ENCODE measurements at regions not wholly inside any gene's neighbourhood (a gene's known extent, or its start where the extent isn't known, plus 50 kb on each side); places are given as distances from the start of the nearest gene placed in this dataset.
"Not testable (repeated sequence)": the region's sequence is repeated elsewhere in the genome, so short reads cannot be mapped to it uniquely, and the experiment has no call there.

- no peaks in the 10 kb centered on the region for H3K9me3 ChIP-seq (ENCODE audit: low read length)
- H3K9me2 ChIP-seq (ENCODE audit: insufficient read depth, low read length), result no peaks in the 10 kb centered on the region
- no peaks in the 10 kb centered on the region for H3K4me1 ChIP-seq (ENCODE audit: insufficient read depth, low read length, poor library complexity, severe bottlenecking)
- H3K4me2 ChIP-seq (ENCODE audit: low read length), result no peak overlapping the region
- CTCF ChIA-PET (ENCODE audit: unreplicated experiment), result no interaction called here
- H3K79me2 ChIP-seq (ENCODE audit: insufficient read depth, low read depth, low read length), result no peaks in the 10 kb centered on the region
- H3K4me3 ChIP-seq (ENCODE audit: low read depth, low read length, poor library complexity, severe bottlenecking), result no peak overlapping the region
- TF ChIP-seq EZH2phosphoT487 (IDR thresholded peaks at IDR 0.05; ENCODE audit: borderline replicate concordance, low read depth, low read length) (no peak), CTCF (conservative IDR thresholded peaks at IDR 0.05; ENCODE audit: low read length) (no peak)
- BruUV-seq (replicated peaks), result no TSS peak
- no peak overlapping the region for H2AFZ ChIP-seq (ENCODE audit: low read length)
- POLR2A ChIA-PET, result no interaction called here
- no peak overlapping the region for H3K27ac ChIP-seq (ENCODE audit: low read depth, low read length, poor library complexity, severe bottlenecking)
- no peaks in the 10 kb centered on the region for H3K36me3 ChIP-seq (ENCODE audit: insufficient read depth, low read length)
- no peak for DNase-seq (ENCODE audit: low spot score)
- H4K20me1 ChIP-seq (ENCODE audit: insufficient read depth, low read length), result no peaks in the 10 kb centered on the region
- intact Hi-C loops (cut with micrococcal nuclease; ENCODE audit: unreplicated experiment), result no loop called here
These were observed 205.6 kb upstream of the ANO5 start for GRCh38 chr11:21987261-21987660.

- H2AFZ ChIP-seq (ENCODE audit: low read length), result no peak overlapping the region
- TF ChIP-seq EZH2phosphoT487 (IDR thresholded peaks at IDR 0.05; ENCODE audit: borderline replicate concordance, low read depth, low read length) (no peak), CTCF (conservative IDR thresholded peaks at IDR 0.05; ENCODE audit: low read length) (0 out of 2 replicates have a peak, but pooled peaks have one; percentile 26)
- H3K4me1 ChIP-seq (ENCODE audit: insufficient read depth, low read length, poor library complexity, severe bottlenecking), result no peaks in the 10 kb centered on the region
- intact Hi-C loops (cut with micrococcal nuclease; ENCODE audit: unreplicated experiment), result no loop called here
- H4K20me1 ChIP-seq (ENCODE audit: insufficient read depth, low read length), result no peaks in the 10 kb centered on the region
- no peak overlapping the region for H3K27ac ChIP-seq (ENCODE audit: low read depth, low read length, poor library complexity, severe bottlenecking)
- H3K4me3 ChIP-seq (ENCODE audit: low read depth, low read length, poor library complexity, severe bottlenecking), result no peak overlapping the region
- H3K79me2 ChIP-seq (ENCODE audit: insufficient read depth, low read depth, low read length), result no peaks in the 10 kb centered on the region
- H3K9me2 ChIP-seq (ENCODE audit: insufficient read depth, low read length), result no peaks in the 10 kb centered on the region
- no peaks in the 10 kb centered on the region for H3K36me3 ChIP-seq (ENCODE audit: insufficient read depth, low read length)
- POLR2A ChIA-PET, result no interaction called here
- DNase-seq (ENCODE audit: low spot score), result no peak
- CTCF ChIA-PET (ENCODE audit: unreplicated experiment), result no interaction called here
- no peaks in the 10 kb centered on the region for H3K9me3 ChIP-seq (ENCODE audit: low read length)
- BruUV-seq (replicated peaks), result no TSS peak
- H3K4me2 ChIP-seq (ENCODE audit: low read length), result no peak overlapping the region
These were observed 204.4 kb upstream of the ANO5 start for GRCh38 chr11:21988477-21988876.

GRCh38 chr11:22001803-22002202 is 191.1 kb upstream of the ANO5 start:
- H2AFZ ChIP-seq (ENCODE audit: low read length); POLR2A ChIA-PET; H3K9me2 ChIP-seq (ENCODE audit: insufficient read depth, low read length); H3K4me2 ChIP-seq (ENCODE audit: low read length); H3K79me2 ChIP-seq (ENCODE audit: insufficient read depth, low read depth, low read length); H3K4me1 ChIP-seq (ENCODE audit: insufficient read depth, low read length, poor library complexity, severe bottlenecking); DNase-seq (ENCODE audit: low spot score); CTCF ChIA-PET (ENCODE audit: unreplicated experiment); H3K27ac ChIP-seq (ENCODE audit: low read depth, low read length, poor library complexity, severe bottlenecking); H3K4me3 ChIP-seq (ENCODE audit: low read depth, low read length, poor library complexity, severe bottlenecking); intact Hi-C loops (cut with micrococcal nuclease; ENCODE audit: unreplicated experiment); H3K9me3 ChIP-seq (ENCODE audit: low read length); BruUV-seq (replicated peaks); H4K20me1 ChIP-seq (ENCODE audit: insufficient read depth, low read length); H3K36me3 ChIP-seq (ENCODE audit: insufficient read depth, low read length): not testable (repeated sequence)
